ENCODE measurements at regions not wholly inside any gene's neighbourhood (a gene's known extent, or its start where the extent isn't known, plus 50 kb on each side); places are given as distances from the start of the nearest gene placed in this dataset.

GRCh38 chr2:34480366-34480765, 881.3 kb upstream of the FAM98A start:
- TF ChIP-seq CTCF (IDR thresholded peaks at IDR 0.05) (no peak), POLR2A (IDR thresholded peaks at IDR 0.05) (no peak)

All from uterus (tissue), 2 donors.